ENCODE measurements at regions not wholly inside any gene's neighbourhood (a gene's known extent, or its start where the extent isn't known, plus 50 kb on each side); places are given as distances from the start of the nearest gene placed in this dataset.

DNA sequence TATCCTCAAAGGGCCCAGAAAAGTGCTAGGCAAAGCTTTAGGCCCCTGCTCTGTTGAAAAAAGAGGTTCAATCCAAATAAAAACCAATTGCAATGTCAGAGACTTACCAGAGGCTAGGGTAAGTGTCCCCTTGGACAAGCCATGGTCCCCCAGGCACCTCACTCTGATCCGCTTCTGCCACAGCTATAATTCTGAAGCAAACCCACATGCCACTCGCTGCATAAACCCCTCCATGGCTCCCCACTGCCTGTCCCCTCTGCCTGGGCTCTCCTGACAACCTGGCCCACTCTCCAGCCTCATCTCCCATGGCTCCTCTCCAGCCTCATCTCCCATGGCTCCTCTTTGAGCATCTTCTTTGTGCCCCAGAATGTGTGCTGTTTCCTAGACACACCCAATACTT, 169.6 kb upstream of the TLE3 start:
- H3K56ac ChIP-seq (ENCODE audit: insufficient read length, low read depth, low read length), result no peak overlapping the region
- H2BK120ac ChIP-seq (ENCODE audit: low read depth, low read length, poor library complexity, severe bottlenecking), result no peak overlapping the region
- H3K79me2 ChIP-seq (ENCODE audit: insufficient read depth, low read length), result no peaks in the 10 kb centered on the region
- H4K5ac ChIP-seq (ENCODE audit: insufficient read length, low read depth, low read length), result no peak overlapping the region
- WGBS (ENCODE audit: extremely low coverage, insufficient read length, low lambda C conversion rate), result no CpG with 5 or more reads among the region's 2 CpGs
- H3K4me1 ChIP-seq (ENCODE audit: insufficient read depth, low read length), result no peaks in the 10 kb centered on the region; the same call in 1 of the 2 replicates
- Mint-ChIP-seq H3K4me1 (peaks cover 39 to 48% of the 10 kb centered on the region in 2 experiments), H3K36me3 (ENCODE audit: insufficient read depth in 1 of 3, low read depth in 3 of 3) (no peaks in the 10 kb centered on the region), H3K9me3 (no peaks in the 10 kb centered on the region), H3K27ac (no peak overlapping the region), H3K27me3 (ENCODE audit: low read depth) (peaks cover 43% of the 10 kb centered on the region), H3K4me3 (no peak overlapping the region)
- H3K4ac ChIP-seq (ENCODE audit: low read depth, low read length), result no peak overlapping the region
- no peak overlapping the region for H3T11ph ChIP-seq (ENCODE audit: low read length)
- no peak overlapping the region for H3K4me2 ChIP-seq (ENCODE audit: insufficient read depth, insufficient read length, low read length)
- H2BK5ac ChIP-seq (ENCODE audit: insufficient read length, low read length), result no peak overlapping the region
- no peak overlapping the region for H2AK5ac ChIP-seq (ENCODE audit: insufficient read length, low read length)
- no peak overlapping the region for H3K9ac ChIP-seq (ENCODE audit: extremely low read depth, insufficient read length, low read length)
- H3K27ac ChIP-seq (ENCODE audit: insufficient read length, low read depth, low read length), result no peak overlapping the region
- H3K14ac ChIP-seq (ENCODE audit: insufficient read depth, low read length), result no peak overlapping the region
- H3K23ac ChIP-seq (ENCODE audit: insufficient read length, low read depth, low read length), result no peak overlapping the region
- H2BK15ac ChIP-seq (ENCODE audit: low read depth, low read length), result no peak overlapping the region
- H4K91ac ChIP-seq (ENCODE audit: insufficient read length, low read depth, low read length), result no peak overlapping the region
- no peaks in the 10 kb centered on the region for H4K20me1 ChIP-seq (ENCODE audit: control insufficient read depth, insufficient read depth, insufficient read length)
- TF ChIP-seq, protein P1, sequence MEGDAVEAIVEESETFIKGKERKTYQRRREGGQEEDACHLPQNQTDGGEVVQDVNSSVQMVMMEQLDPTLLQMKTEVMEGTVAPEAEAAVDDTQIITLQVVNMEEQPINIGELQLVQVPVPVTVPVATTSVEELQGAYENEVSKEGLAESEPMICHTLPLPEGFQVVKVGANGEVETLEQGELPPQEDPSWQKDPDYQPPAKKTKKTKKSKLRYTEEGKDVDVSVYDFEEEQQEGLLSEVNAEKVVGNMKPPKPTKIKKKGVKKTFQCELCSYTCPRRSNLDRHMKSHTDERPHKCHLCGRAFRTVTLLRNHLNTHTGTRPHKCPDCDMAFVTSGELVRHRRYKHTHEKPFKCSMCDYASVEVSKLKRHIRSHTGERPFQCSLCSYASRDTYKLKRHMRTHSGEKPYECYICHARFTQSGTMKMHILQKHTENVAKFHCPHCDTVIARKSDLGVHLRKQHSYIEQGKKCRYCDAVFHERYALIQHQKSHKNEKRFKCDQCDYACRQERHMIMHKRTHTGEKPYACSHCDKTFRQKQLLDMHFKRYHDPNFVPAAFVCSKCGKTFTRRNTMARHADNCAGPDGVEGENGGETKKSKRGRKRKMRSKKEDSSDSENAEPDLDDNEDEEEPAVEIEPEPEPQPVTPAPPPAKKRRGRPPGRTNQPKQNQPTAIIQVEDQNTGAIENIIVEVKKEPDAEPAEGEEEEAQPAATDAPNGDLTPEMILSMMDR (conservative IDR thresholded peaks at IDR 0.05), result no peak
- no peak for DNase-seq
- H2AFZ ChIP-seq (ENCODE audit: low read length), result no peak overlapping the region
- no peak overlapping the region for H2BK12ac ChIP-seq (ENCODE audit: insufficient read length, low read depth, low read length)
- H2BK20ac ChIP-seq (ENCODE audit: low read depth, low read length, poor library complexity, severe bottlenecking), result no peak overlapping the region
- H3K9me3 ChIP-seq (ENCODE audit: control insufficient read depth, low read depth, low read length), result no peaks in the 10 kb centered on the region
- H3K27me3 ChIP-seq (ENCODE audit: insufficient read depth, low read length), result no peaks in the 10 kb centered on the region
- no peak overlapping the region for H4K8ac ChIP-seq (replicated peaks; ENCODE audit: insufficient read length, low read depth, low read length)
- no peaks in the 10 kb centered on the region for H3K23me2 ChIP-seq (ENCODE audit: insufficient read length, low read depth, low read length, poor library complexity, severe bottlenecking)
- no peak overlapping the region for H3K18ac ChIP-seq (ENCODE audit: insufficient read length, low read depth, low read length)
- H3K79me1 ChIP-seq (ENCODE audit: insufficient read depth, low read depth, low read length, poor library complexity, severe bottlenecking), result no peaks in the 10 kb centered on the region
